ENCODE measurements at regions not wholly inside any gene's neighbourhood (a gene's known extent, or its start where the extent isn't known, plus 50 kb on each side); places are given as distances from the start of the nearest gene placed in this dataset.

DNA sequence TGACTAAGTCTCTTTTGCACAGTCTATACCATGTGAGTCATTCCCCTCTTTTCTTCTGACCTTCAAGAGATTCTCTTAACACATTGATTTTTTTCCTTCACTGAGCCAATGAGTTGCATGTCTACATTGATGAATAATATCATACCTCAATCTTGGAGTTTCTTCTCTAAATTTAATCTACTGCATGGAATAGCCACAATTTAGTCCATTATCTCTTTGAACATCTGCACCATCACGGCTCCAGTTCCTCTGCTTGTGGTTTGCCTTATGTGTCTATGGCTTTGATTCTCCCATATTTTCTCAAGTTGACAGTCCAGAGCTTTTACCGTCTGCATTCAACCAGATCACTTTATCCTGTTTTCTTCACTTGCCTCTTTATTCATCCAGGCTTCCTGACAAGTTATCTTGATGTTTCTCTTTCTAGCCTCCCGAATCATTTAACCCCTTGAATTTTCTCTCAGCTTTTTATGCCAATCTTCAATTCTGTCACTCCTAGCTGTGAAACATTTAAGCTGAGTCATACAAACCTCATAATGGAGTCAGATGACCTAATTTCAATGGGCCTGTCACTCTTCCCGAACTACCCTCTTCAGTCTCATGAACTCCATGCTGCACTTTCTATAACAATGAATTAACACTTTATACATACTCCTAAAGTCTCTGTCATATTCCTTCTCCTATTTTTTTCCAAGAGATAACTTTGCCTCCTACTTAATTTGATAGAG, 222.3 kb downstream of the CPE start:
- TF ChIP-seq, protein P1, sequence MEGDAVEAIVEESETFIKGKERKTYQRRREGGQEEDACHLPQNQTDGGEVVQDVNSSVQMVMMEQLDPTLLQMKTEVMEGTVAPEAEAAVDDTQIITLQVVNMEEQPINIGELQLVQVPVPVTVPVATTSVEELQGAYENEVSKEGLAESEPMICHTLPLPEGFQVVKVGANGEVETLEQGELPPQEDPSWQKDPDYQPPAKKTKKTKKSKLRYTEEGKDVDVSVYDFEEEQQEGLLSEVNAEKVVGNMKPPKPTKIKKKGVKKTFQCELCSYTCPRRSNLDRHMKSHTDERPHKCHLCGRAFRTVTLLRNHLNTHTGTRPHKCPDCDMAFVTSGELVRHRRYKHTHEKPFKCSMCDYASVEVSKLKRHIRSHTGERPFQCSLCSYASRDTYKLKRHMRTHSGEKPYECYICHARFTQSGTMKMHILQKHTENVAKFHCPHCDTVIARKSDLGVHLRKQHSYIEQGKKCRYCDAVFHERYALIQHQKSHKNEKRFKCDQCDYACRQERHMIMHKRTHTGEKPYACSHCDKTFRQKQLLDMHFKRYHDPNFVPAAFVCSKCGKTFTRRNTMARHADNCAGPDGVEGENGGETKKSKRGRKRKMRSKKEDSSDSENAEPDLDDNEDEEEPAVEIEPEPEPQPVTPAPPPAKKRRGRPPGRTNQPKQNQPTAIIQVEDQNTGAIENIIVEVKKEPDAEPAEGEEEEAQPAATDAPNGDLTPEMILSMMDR (IDR thresholded peaks at IDR 0.05) = no peak
- no peak for TF ChIP-seq POLR2A (IDR thresholded peaks at IDR 0.05; ENCODE audit: low read depth)
